Mesothelial cell of epicardium (in vitro differentiated cells): ENCODE measurements at regions not wholly inside any gene's neighbourhood (a gene's known extent, or its start where the extent isn't known, plus 50 kb on each side); places are given as distances from the start of the nearest gene placed in this dataset.

Source experiments
- DNase-seq, 2 experiments: peaks; one replicate each; pipeline ENCODE4 v3.0.0; 2021; ENCODE audit warnings: low spot score in 2 of 2; ENCODE audit not compliant: unreplicated experiment in 2 of 2
- H3K27ac Mint-ChIP-seq: 2 replicates; pipeline ENCODE4 v1.8.0; 2021; ENCODE audit warnings: mixed read lengths
- H3K27me3 Mint-ChIP-seq: 2 replicates; pipeline ENCODE4 v1.8.0; 2021; ENCODE audit warnings: low read depth, mixed read lengths
- H3K36me3 Mint-ChIP-seq: 2 replicates; pipeline ENCODE4 v1.8.0; 2021; ENCODE audit warnings: mixed read lengths
- H3K4me1 Mint-ChIP-seq: 2 replicates; pipeline ENCODE4 v1.8.0; 2021; ENCODE audit warnings: mixed read lengths
- H3K4me3 Mint-ChIP-seq: 2 replicates; pipeline ENCODE4 v1.8.0; 2021; ENCODE audit warnings: mild to moderate bottlenecking, moderate library complexity, mixed read lengths
- H3K9me3 Mint-ChIP-seq: 2 replicates; pipeline ENCODE4 v1.8.0; 2021; ENCODE audit warnings: mixed read lengths
- TF ChIP-seq, protein P1 (sequence below): fragments of 200-600 bp; sonication (generic); IDR thresholded peaks from one replicate; pipeline ENCODE4 v1.5.0; 2021; ENCODE audit warnings: antibody characterized with exemption; ENCODE audit not compliant: unreplicated experiment

DNA sequence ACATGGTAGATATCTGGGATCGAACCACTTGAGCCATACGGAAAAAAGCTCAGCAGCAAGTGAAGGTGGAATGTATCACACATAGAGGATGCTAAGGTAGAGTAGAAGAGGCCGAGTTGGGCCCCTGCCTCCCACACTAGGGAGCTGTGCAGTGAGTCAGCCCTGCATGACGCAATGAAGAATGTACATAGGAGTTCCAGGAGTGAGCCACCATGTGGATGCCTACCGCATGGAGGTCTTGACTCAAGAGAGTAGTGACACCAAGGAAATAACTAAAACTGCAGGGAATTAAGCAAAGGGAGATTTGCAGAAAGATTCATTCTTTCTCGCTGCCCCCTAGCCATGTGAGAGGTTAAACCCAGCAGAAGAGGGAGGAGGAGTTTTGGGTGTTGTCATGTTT, 389.6 kb upstream of the IGFBP7 start:
- TF ChIP-seq, protein P1, sequence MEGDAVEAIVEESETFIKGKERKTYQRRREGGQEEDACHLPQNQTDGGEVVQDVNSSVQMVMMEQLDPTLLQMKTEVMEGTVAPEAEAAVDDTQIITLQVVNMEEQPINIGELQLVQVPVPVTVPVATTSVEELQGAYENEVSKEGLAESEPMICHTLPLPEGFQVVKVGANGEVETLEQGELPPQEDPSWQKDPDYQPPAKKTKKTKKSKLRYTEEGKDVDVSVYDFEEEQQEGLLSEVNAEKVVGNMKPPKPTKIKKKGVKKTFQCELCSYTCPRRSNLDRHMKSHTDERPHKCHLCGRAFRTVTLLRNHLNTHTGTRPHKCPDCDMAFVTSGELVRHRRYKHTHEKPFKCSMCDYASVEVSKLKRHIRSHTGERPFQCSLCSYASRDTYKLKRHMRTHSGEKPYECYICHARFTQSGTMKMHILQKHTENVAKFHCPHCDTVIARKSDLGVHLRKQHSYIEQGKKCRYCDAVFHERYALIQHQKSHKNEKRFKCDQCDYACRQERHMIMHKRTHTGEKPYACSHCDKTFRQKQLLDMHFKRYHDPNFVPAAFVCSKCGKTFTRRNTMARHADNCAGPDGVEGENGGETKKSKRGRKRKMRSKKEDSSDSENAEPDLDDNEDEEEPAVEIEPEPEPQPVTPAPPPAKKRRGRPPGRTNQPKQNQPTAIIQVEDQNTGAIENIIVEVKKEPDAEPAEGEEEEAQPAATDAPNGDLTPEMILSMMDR, result no peak
- H3K9me3 Mint-ChIP-seq, result peaks cover 4% of the 10 kb centered on the region
- DNase-seq, result no peak

DNA sequence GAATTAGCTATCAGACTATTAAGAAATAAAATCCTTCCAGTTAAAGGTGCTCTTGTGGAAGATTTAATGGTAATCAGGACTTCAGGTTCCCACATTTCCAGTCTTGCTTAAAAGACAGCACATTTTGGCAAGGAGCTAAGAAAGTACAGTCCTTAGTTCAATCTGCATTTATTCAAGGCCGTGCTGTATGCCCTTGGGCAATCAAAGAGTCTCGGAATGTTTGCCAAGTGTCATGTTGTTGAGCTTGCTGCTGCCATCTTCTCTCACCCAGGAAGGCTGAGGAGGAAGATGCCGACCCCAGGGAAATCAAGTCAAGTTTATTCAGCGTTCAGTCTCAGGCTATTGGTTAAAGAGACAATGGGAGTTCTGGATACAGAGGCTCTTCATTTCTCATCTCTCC, 388.1 kb upstream of the IGFBP7 start:
- DNase-seq, result no peak
- Mint-ChIP-seq H3K9me3 (peaks cover 4% of the 10 kb centered on the region), H3K27me3 (no peaks in the 10 kb centered on the region), H3K36me3 (no peaks in the 10 kb centered on the region), H3K4me1 (peaks cover 58% of the 10 kb centered on the region), H3K27ac (peak overlapping the region; percentile 66), H3K4me3 (no peak overlapping the region)
- TF ChIP-seq, protein P1, result no peak

More for the DNA sequence above, 389.6 kb upstream of the IGFBP7 start:
- Mint-ChIP-seq H3K4me1 (peaks cover 71% of the 10 kb centered on the region), H3K27ac (no peak overlapping the region), H3K4me3 (no peak overlapping the region), H3K36me3 (no peaks in the 10 kb centered on the region), H3K27me3 (no peaks in the 10 kb centered on the region)

DNA sequence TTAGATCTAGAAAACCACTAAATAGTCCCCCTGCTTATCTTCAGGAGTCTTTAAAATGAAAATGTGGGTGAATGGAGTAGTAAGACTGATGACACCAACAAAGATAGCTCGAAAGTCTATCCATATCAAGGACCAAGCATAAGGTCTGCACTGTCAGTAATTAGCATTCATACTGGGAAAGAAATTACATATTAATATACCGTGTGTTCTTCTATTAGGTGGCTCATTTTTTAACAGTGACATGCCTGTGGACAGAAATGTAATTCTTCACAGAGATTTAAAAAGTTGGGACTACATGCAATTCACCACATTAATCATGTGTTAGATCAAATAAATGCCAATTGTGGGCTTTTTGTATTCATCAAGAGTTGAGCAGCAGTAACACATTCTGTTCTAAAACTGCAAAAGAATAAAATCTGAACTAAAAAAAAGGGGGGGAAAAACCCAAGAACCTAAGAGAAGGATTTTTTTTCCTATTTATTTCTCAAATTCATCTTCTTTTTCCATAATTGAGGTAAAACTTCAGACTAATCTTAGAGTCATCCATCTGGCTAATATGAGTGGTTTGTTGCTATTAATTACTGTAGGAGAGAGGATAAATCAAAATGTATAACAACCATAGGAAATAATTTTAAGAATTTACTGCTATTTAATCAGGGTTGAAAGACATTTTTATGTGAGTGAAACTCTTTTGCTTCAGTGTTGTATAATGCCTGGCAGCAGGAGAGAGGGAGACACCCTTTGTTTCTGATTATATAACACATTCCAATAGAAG, 386.7 kb upstream of the IGFBP7 start:
- Mint-ChIP-seq H3K9me3 (peaks cover 7% of the 10 kb centered on the region), H3K4me3 (no peak overlapping the region), H3K27ac (peak overlapping the region; percentile 84), H3K27me3 (no peaks in the 10 kb centered on the region), H3K4me1 (peaks cover 44% of the 10 kb centered on the region), H3K36me3 (no peaks in the 10 kb centered on the region)
- TF ChIP-seq, protein P1, result no peak
- no peak for DNase-seq

DNA sequence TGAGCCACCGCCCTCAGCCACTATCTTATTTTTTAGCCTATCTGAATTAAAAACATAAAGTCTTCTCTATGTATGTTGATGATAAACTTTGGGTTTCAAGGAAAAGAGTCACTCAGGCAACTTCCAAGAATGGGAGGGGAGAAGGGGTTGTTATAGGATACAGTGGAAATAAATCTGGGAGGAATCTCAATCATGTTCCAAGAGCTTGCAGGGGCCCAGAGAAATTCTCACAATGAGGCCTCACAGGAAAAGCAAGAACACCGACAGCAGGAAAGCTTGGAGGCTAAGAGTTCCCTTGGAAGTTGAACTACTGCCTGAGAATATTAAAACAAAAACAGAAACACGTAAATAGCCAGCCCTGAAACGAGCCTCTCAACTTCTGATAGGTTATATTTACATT, 384.6 kb upstream of the IGFBP7 start:
- Mint-ChIP-seq H3K36me3 (no peaks in the 10 kb centered on the region), H3K27ac (peak overlapping the region; percentile 43), H3K9me3 (peaks cover 6% of the 10 kb centered on the region), H3K27me3 (no peaks in the 10 kb centered on the region), H3K4me1 (peaks cover 45% of the 10 kb centered on the region), H3K4me3 (no peak overlapping the region)
- no peak for DNase-seq
- TF ChIP-seq, protein P1, result no peak

DNA sequence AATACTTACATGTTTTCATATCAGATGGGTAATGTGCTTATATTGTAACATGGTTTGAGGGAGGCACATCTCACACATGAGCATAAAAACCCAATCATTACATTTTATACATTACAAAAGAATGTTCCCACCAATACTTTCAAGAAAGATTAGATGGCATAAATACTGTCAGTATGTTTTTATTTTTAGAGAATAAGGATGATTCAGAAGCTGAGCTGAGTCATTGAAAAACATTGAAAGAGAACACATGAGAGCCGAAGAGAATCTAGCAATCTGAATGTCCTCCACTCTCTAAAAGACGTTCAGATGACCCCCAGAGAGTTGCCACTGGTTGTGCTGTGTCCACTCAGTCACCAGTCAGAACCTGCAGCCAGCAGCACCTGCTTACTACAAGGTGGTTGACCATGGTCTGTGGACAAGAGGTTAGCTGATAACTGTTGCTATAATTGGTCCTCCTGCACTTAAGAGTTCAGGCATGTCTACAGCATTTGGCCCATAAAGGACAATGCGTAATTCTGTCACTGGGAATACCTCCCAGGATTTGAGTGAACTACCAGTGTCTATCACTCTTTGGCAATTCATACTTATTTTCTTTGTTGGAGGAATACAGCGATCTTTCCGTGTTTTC, 382.2 kb upstream of the IGFBP7 start:
- TF ChIP-seq, protein P1, result no peak
- H3K27me3 Mint-ChIP-seq, result no peaks in the 10 kb centered on the region
- no peak overlapping the region for H3K27ac Mint-ChIP-seq
- H3K4me1 Mint-ChIP-seq, result peaks cover 35% of the 10 kb centered on the region
- no peaks in the 10 kb centered on the region for H3K36me3 Mint-ChIP-seq
- no peak overlapping the region for H3K4me3 Mint-ChIP-seq
- peaks cover 6% of the 10 kb centered on the region for H3K9me3 Mint-ChIP-seq
- DNase-seq, result no peak
